ENCODE measurements at regions not wholly inside any gene's neighbourhood (a gene's known extent, or its start where the extent isn't known, plus 50 kb on each side); places are given as distances from the start of the nearest gene placed in this dataset.
"Not testable (repeated sequence)": the region's sequence is repeated elsewhere in the genome, so short reads cannot be mapped to it uniquely, and the experiment has no call there.

DNA sequence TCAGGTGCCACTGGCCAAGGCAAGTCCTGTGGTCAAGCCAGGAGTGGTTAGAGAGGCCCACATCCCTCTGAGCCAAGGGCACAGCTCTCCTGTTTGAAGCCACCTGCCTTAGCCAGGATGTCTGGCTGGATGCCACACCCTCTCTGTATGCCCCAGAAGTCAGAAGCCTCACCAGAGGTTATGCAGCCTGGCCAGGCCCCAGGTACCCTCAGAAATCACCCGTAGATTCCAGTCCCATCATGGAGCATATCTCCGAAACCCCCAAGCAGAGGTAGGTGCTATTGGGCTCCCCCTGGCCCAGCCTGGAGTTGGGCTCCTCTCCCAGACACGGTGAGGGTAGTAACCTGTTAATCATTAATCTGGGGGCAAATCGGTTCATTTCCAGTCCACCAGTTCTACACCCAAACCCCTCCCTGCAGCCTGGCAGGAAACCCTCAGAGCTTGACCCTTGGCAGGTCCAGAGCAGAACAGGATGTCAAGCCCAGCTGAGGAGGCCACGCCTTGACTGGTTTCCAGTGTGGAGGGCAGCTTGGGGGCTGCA, 60.6 kb upstream of the TMEM97 start:
- H3K4me3 ChIP-seq (replicated peaks; ENCODE audit: low read depth, low read length), result no peak overlapping the region
- TF ChIP-seq, protein P1, sequence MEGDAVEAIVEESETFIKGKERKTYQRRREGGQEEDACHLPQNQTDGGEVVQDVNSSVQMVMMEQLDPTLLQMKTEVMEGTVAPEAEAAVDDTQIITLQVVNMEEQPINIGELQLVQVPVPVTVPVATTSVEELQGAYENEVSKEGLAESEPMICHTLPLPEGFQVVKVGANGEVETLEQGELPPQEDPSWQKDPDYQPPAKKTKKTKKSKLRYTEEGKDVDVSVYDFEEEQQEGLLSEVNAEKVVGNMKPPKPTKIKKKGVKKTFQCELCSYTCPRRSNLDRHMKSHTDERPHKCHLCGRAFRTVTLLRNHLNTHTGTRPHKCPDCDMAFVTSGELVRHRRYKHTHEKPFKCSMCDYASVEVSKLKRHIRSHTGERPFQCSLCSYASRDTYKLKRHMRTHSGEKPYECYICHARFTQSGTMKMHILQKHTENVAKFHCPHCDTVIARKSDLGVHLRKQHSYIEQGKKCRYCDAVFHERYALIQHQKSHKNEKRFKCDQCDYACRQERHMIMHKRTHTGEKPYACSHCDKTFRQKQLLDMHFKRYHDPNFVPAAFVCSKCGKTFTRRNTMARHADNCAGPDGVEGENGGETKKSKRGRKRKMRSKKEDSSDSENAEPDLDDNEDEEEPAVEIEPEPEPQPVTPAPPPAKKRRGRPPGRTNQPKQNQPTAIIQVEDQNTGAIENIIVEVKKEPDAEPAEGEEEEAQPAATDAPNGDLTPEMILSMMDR (IDR thresholded peaks at IDR 0.05; ENCODE audit: low read length, missing control alignments), result no peak
- DNase-seq (ENCODE audit: low read depth), result no peak

DNA sequence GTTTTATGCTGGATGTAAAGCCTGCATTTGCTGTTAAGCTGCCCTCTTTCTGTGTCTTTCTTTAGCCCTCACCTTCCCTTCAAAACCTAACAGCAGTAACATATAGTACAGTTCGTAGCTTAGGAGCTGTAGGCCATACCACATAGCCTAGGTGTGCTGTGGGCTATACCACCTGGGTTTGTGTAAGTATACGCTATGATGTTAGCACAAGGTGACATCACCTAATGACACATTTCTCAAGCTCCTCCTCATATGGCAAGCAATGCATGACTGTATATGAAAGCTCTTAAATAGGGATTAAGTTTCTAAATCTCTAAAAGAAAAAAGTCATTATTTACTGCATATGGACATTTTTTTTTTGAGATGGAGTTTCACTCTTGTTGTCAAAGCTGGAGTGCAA, 57.8 kb upstream of the TMEM97 start:
- H3K4me3 ChIP-seq (replicated peaks; ENCODE audit: low read depth, low read length), result no peak overlapping the region
- TF ChIP-seq, protein P1 (IDR thresholded peaks at IDR 0.05; ENCODE audit: low read length, missing control alignments), result no peak
- DNase-seq (ENCODE audit: low read depth), result no peak

- not testable (repeated sequence) for DNase-seq (ENCODE audit: low read depth); H3K4me3 ChIP-seq (replicated peaks; ENCODE audit: low read depth, low read length)
Measured at GRCh38 chr17:28262123-28262745, 56.8 kb upstream of the TMEM97 start.

GRCh38 chr17:28264902-28265548, 54.0 kb upstream of the TMEM97 start:
- not testable (repeated sequence) for H3K4me3 ChIP-seq (replicated peaks; ENCODE audit: low read depth, low read length); DNase-seq (ENCODE audit: low read depth)

GRCh38 chr17:28265856-28266546, 53.0 kb upstream of the TMEM97 start:
- H3K4me3 ChIP-seq (replicated peaks; ENCODE audit: low read depth, low read length); DNase-seq (ENCODE audit: low read depth): not testable (repeated sequence)

- H3K4me3 ChIP-seq (replicated peaks; ENCODE audit: low read depth, low read length); DNase-seq (ENCODE audit: low read depth): not testable (repeated sequence)
Measured at GRCh38 chr17:28266547-28266920, 52.5 kb upstream of the TMEM97 start.

GRCh38 chr17:28266926-28267719, 51.9 kb upstream of the TMEM97 start:
- not testable (repeated sequence) for H3K4me3 ChIP-seq (replicated peaks; ENCODE audit: low read depth, low read length); DNase-seq (ENCODE audit: low read depth)

DNA sequence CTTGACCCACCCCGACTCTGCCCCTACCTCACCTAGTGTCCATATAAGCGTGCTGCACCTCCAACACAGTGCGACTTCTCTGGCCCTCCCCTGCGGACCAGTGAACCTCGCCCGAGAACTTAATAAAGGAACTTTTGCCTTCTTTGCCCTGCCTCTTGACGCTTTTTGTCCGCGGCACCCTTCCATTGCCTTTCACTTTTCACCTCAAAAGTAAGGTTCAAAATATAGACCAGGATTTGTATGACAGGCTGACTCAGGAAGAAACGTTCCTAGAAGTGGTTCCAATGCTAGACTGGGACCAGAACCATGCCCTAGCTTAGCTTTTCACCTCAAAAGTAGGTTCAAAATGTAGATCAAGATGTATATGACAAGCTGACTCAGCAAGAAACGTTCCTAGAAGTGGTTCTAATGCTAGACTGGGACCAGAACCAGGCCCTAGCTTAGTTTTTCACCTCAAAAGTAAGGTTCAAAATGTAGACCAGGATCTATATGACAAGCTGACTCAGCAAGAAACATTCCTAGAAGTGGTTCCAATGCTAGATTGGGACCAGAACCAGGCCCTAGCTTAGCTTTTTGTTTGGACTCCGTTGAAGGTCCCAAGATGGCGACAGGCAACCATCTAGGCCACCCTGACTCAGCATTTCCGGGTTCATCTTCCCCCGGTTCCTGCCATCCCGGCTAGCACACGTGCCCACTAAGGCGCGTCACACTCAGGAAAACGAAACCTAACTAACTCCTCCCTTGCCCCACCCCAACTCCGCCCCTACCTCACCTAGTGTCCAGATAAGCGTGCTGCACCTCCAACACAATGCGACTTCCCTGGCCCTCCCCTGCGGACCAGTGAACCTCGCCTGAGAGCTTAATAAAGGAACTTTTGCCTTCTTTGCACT, 51.0 kb upstream of the TMEM97 start:
- TF ChIP-seq, protein P1 (IDR thresholded peaks at IDR 0.05; ENCODE audit: low read length, missing control alignments), result no peak
- H3K4me3 ChIP-seq (replicated peaks; ENCODE audit: low read depth, low read length), result no peak overlapping the region
- no peak for DNase-seq (ENCODE audit: low read depth)

All from fibroblast of pulmonary artery (primary cell).